Ishikawa (cell line): ENCODE measurements at regions not wholly inside any gene's neighbourhood (a gene's known extent, or its start where the extent isn't known, plus 50 kb on each side); places are given as distances from the start of the nearest gene placed in this dataset.

ENCODE experiments used
- EGR1 ChIP-seq: IDR thresholded peaks from 2 replicates; pipeline ENCODE4 v1.6.1; 2012
- FOXM1 ChIP-seq: IDR thresholded peaks from 2 replicates; pipeline ENCODE4 v1.6.1; 2012; ENCODE audit warnings: low read depth, borderline replicate concordance
- RAD21 ChIP-seq: IDR thresholded peaks from 2 replicates; pipeline ENCODE4 v1.6.1; 2012; ENCODE audit warnings: low read depth

DNA sequence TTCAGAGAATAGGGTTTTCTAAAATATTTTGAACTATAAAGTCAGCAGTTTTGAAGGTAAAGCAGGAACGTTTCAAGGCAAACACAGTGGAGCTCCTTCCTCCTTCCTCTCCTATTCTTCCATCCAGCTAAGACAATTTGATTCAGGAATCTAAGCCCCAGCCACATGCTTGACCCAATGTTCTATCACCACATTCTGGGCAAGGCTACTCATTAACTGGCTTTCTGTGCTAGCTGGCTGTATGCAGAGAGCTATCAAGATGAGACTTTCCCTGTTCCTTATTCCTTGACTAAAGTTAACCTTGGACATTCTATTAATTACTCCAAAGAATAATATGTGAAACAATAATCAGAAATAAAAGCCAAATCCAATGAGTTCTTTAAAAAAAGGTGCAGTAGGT is 266.9 kb downstream of the NOVA1 start:
- TF ChIP-seq EGR1 (no peak), RAD21 (no peak), FOXM1 (no peak)
